ENCODE measurements at regions not wholly inside any gene's neighbourhood (a gene's known extent, or its start where the extent isn't known, plus 50 kb on each side); places are given as distances from the start of the nearest gene placed in this dataset.
"Not testable (repeated sequence)": the region's sequence is repeated elsewhere in the genome, so short reads cannot be mapped to it uniquely, and the experiment has no call there.

DNA sequence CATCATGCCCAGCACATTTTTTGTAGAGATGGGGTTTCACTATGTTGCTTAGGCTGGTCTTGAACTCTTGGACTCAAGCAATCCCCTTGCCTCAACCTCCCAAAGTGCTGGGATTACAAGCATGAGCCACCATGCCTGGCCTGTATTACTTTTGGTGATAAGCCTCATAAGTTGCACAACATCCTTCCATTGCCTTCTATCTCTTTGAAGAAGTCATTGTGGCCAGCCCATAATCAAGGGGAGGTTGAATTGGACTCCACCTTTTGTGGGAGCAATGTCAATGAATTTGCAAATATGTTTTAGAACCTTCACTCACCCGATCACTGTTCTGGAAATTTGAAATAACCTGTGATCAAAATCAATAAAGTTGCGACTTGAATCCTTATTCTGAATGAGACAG, 104.3 kb upstream of the CLINT1 start:
- H3K27me3 ChIP-seq (ENCODE audit: low read depth) = no peaks in the 10 kb centered on the region
- no peak overlapping the region for H3K4me3 ChIP-seq
- DNase-seq (ENCODE audit: low spot score in 2 of 2) = no peak
- H3K4me1 ChIP-seq = peaks cover 11% of the 10 kb centered on the region
- in situ Hi-C loops (cut with MboI; ENCODE audit: low sequenced_read_pairs) = no loop called here
- no peaks in the 10 kb centered on the region for H3K36me3 ChIP-seq (replicated peaks)
- no peaks in the 10 kb centered on the region for H3K9me3 ChIP-seq

DNA sequence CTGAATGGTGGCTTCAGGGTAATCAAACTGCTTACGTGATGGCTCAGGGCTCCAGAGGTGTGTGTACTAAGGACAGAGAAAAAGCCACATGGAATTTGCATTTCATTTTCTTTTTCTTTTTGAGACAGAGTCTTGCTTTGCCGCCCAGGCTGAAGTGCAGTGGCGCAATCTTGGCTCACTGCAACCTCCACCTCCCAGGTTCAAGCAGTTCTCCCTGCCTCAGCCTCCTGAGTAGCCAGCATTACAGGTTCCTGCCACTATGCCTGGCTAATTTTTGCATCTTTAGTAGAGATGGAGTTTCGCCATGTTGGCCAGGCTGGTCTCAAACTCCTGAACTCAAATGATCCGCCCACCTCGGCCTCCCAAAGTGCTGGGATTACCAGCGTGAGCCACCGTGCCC, 103.7 kb upstream of the CLINT1 start:
- DNase-seq (ENCODE audit: low spot score in 2 of 2); in situ Hi-C loops (cut with MboI; ENCODE audit: low sequenced_read_pairs); H3K36me3 ChIP-seq (replicated peaks); H3K9me3 ChIP-seq; H3K4me3 ChIP-seq; H3K27me3 ChIP-seq (ENCODE audit: low read depth): not testable (repeated sequence)
- peaks cover 11% of the 10 kb centered on the region for H3K4me1 ChIP-seq

DNA sequence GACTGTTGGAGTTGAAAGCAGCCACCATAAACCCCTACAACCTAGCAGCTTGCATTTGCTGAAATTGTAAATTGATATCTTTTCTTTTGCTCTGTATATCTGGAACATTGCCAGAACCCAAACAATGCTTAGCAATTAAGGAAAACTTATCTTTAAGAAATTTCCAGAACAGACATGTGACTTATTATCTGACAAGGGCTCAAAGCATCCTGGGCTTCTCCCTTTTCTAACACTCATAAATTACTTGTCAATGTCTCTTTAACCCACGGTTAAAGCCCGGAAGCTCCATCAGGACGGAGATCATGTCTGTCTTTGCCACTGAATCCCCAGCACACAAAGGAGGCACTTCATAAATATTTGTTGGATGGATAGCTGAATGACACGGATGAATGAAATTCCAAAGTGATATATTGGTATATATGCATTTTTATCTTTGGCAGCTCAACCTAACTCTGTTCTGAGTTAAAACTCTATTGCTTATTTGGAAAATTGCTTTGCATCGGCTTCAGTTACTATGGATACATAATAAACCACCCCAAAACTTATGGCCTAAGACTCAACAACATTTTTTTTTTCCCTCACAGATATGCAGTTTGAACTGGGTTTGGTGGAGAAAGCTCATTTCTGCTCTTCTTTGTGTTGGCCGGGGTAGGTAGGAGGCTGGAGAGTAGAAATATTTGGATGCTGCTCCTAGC, 103.1 kb upstream of the CLINT1 start:
- Histone ChIP-seq H3K36me3 (replicated peaks) (no peaks in the 10 kb centered on the region), H3K4me1 (peaks cover 11% of the 10 kb centered on the region), H3K9me3 (no peaks in the 10 kb centered on the region), H3K27me3 (ENCODE audit: low read depth) (no peaks in the 10 kb centered on the region), H3K4me3 (no peak overlapping the region)
- in situ Hi-C loops (cut with MboI; ENCODE audit: low sequenced_read_pairs) = no loop called here
- DNase-seq (ENCODE audit: low spot score in 2 of 2) = peak in 1 of 2 experiments; percentile 14

DNA sequence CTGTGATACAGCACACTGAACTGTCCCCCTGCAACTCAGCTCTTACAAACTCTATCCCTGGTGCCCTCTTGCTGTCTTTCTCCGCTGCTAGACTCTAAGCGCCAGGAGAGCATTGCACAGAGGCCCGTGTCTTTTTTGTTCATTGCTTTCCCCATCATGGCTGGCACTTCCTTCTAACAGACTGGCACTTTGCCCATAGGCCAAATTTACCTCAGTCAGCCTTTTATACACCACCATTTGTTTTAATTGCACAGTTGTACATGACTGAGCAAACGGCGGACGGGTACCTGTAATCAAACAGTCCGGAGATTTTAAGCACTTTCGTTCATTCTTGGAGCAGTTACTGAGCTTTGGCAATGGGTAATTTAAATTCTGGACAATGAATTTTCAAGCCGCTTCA, 102.2 kb upstream of the CLINT1 start:
- Histone ChIP-seq H3K9me3 (no peaks in the 10 kb centered on the region), H3K27me3 (ENCODE audit: low read depth) (no peaks in the 10 kb centered on the region), H3K4me3 (no peak overlapping the region), H3K36me3 (replicated peaks) (no peaks in the 10 kb centered on the region), H3K4me1 (peaks cover 11% of the 10 kb centered on the region)
- no peak for DNase-seq (ENCODE audit: low spot score in 2 of 2)
- in situ Hi-C loops (cut with MboI; ENCODE audit: low sequenced_read_pairs) = no loop called here

DNA sequence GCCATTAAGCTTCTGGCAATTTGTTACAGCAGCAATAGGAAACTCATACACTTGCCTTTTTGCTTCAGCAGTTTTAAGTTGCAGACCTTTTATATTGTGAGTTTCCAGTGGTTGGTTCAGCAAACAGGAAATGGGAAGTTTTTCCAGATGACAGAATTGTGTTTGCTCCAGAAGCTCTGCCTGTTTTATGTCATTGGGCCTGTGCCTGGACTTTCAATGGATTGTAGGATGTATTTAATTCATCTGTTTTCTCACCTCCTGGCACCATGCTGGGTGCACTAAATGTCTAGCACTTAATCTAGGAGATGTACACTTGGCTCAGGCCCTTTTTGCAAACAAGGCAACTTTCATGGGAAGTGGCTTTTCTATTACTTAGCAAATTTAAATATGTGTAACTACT, 100.4 kb upstream of the CLINT1 start:
- in situ Hi-C loops (cut with MboI; ENCODE audit: low sequenced_read_pairs) = no loop called here
- Histone ChIP-seq H3K36me3 (replicated peaks) (no peaks in the 10 kb centered on the region), H3K4me3 (no peak overlapping the region), H3K9me3 (no peaks in the 10 kb centered on the region), H3K27me3 (ENCODE audit: low read depth) (no peaks in the 10 kb centered on the region), H3K4me1 (peaks cover 4% of the 10 kb centered on the region)
- DNase-seq (ENCODE audit: low spot score in 2 of 2) = no peak

DNA sequence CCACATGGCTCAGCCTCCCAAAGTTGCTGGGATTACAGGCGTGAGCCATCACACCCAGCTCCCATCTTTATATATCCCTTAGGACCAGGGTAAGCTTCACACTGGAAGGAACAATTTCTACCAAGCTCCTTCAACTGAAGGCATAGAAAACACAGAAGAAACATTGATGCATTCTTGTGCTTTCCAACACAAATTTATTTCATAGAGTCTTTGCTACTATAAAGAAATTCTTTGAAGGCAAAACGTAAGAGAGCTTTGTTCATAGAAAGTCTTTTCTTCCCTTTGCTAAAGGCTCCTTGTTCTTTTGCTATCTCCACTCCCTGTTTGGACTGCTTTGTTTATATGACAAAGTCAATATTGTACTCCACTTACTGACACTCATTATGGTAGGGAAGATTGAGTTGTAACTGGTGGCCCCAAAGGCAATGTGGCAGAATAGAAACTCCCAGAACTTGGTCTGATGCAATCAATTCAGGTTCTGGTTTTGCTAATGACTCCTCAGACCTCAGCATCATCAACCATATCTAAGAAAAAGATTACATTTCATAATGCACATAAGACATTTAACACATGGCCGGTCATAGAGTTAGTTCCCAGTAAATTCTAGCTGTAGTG, 97.4 kb upstream of the CLINT1 start:
- Histone ChIP-seq H3K9me3 (no peaks in the 10 kb centered on the region), H3K4me1 (no peaks in the 10 kb centered on the region), H3K27me3 (ENCODE audit: low read depth) (no peaks in the 10 kb centered on the region), H3K4me3 (no peak overlapping the region), H3K36me3 (replicated peaks) (no peaks in the 10 kb centered on the region)
- no peak for DNase-seq (ENCODE audit: low spot score in 2 of 2)
- in situ Hi-C loops (cut with MboI; ENCODE audit: low sequenced_read_pairs) = no loop called here

DNA sequence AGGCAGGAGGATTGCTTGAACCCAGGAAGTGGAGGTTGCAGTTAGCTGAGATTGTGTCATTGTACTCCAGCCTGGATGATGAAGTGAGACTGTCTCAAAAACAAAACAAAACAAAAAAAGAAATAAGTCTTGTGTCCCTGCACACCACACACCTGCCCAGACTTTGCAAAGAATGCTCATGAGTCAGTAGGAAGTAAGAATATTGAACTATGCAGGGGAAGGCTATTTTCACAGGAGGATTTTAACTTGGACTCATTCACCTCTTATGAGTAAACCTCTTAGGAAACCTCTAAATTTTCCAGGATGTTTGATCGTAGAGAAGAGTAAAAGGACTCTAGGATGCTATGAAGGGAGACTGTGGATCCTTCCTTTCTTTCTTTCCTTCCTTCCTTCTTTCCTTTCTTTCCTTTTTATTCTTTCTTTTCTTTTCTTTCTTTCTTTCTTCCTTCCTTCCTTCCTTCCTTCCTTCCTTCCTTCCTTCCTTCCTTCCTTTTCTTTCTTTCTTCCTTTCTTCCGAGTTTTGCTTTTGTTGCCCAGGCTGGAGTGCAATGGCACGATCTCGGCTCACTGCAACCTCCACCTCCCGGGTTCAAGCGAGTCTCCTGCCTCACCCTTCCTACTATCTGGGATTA, 96.7 kb upstream of the CLINT1 start:
- in situ Hi-C loops (cut with MboI; ENCODE audit: low sequenced_read_pairs) = no loop called here
- no peak for DNase-seq (ENCODE audit: low spot score in 2 of 2)
- Histone ChIP-seq H3K9me3 (no peaks in the 10 kb centered on the region), H3K4me1 (no peaks in the 10 kb centered on the region), H3K27me3 (ENCODE audit: low read depth) (no peaks in the 10 kb centered on the region), H3K36me3 (replicated peaks) (no peaks in the 10 kb centered on the region), H3K4me3 (no peak overlapping the region)

DNA sequence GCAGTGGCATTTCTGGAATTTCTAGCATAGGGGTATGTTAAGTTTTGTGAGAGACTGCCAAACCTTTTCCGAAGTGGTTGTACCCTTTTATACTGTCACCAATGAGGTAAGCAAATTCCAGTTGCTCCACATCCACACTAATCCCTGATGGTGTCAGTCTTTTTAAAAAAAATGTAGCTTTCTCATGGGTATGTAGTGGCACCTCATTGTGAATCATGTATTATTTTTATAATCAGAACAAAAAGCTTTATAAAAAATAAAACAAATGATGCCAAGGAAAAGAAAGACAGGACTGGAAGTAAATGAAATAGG, 93.4 kb upstream of the CLINT1 start:
- Histone ChIP-seq H3K9me3 (no peaks in the 10 kb centered on the region), H3K4me3 (no peak overlapping the region), H3K27me3 (ENCODE audit: low read depth) (no peaks in the 10 kb centered on the region), H3K36me3 (replicated peaks) (no peaks in the 10 kb centered on the region), H3K4me1 (peaks cover 8% of the 10 kb centered on the region)
- DNase-seq (ENCODE audit: low spot score in 2 of 2) = no peak
- in situ Hi-C loops (cut with MboI; ENCODE audit: low sequenced_read_pairs) = no loop called here

DNA sequence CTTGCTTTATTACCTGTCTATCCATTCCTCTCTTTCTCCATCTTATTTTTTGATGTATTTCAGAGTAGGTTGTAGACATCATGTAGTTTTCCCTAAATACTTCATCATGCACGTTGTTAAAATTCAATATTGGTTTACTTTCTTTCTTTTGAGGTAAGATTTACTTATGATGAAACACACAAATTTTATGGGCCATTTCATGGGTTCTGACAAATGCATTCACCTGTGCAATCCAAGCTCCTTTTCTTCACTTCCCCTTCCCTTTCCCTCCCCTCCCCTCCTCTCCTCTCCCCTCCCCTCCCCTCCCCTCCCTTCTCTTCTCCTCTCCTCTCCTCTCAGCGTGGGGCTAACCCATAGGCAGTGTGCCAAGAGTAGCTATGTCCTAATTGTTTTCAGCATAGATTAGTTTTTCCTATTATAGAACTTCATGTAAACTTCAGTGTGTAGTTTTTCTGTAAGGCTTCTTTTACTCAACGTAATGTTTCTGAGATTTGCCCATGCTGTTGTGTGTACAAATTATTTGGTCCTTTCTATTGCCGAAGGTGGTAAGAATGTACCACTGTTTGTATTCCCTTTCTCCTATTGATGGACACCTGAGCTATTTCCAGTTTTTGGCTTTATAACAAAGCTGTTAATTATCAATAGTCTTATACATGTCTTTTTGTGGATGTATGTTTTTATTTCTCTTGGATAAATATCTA, 92.9 kb upstream of the CLINT1 start:
- H3K4me1 ChIP-seq = peaks cover 8% of the 10 kb centered on the region
- H3K27me3 ChIP-seq (ENCODE audit: low read depth) = no peaks in the 10 kb centered on the region
- in situ Hi-C loops (cut with MboI; ENCODE audit: low sequenced_read_pairs) = no loop called here
- H3K36me3 ChIP-seq (replicated peaks) = no peaks in the 10 kb centered on the region
- no peaks in the 10 kb centered on the region for H3K9me3 ChIP-seq
- no peak overlapping the region for H3K4me3 ChIP-seq
- no peak for DNase-seq (ENCODE audit: low spot score in 2 of 2)

DNA sequence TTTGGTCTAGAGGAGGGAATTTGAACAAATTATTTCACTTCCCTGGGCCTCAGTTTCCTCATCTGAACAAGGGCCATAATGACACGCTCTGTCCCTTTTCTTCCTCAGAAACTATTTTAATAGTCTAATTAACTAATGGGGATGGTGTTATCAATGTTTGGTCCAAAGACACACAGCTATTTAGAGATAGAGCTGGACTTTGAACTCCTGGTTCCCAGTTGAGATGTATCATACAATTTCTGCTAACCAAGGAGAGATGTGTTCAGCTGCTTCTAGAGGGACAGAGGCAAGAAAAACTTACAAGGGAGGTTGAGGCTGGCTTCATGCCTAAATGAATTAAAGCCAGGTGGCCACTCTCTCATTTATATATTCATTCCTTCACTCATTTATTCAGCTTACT, 90.6 kb upstream of the CLINT1 start:
- in situ Hi-C loops (cut with MboI; ENCODE audit: low sequenced_read_pairs) = no loop called here
- DNase-seq (ENCODE audit: low spot score in 2 of 2) = no peak

DNA sequence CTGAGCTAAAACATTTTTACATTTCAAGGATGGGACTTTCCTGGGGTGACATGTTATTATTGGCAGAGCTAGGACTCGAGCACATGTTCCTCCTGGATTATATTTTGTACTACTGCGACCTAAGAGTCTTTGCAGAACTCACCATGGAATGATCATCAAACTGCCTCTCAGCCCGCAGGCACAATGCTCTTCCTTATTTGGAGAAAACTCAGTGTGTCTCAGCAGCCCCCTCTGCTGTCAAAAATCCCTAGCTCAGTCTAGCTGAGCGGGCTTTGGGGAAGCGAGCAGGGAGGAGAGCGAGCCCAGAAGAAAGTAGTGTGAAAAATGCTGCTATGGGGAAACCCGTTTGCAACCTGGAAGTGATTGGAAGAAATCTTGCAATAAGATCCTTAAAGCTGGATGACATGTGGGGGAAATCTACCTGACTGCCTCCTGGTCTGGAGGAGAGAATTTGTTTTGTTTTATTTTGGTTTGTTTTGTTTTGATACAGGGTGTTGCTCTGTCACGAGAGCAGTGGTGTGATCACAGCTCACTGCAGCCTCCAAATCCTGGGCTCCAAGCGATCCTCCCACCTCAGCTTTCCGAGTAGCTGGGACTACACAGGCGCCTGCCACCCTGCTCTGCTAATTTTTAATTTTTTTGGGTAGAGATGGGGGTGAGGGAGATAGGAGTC, 89.9 kb upstream of the CLINT1 start:
- Histone ChIP-seq H3K4me3 (no peak overlapping the region), H3K36me3 (replicated peaks) (no peaks in the 10 kb centered on the region), H3K27me3 (ENCODE audit: low read depth) (no peaks in the 10 kb centered on the region), H3K9me3 (no peaks in the 10 kb centered on the region), H3K4me1 (peaks cover 17% of the 10 kb centered on the region)
- in situ Hi-C loops (cut with MboI; ENCODE audit: low sequenced_read_pairs) = no loop called here
- peak; percentile 89 to 94 for DNase-seq (ENCODE audit: low spot score in 2 of 2)

More for the DNA sequence above, 90.6 kb upstream of the CLINT1 start:
- no peaks in the 10 kb centered on the region for H3K36me3 ChIP-seq (replicated peaks)
- no peak overlapping the region for H3K4me3 ChIP-seq
- no peaks in the 10 kb centered on the region for H3K27me3 ChIP-seq (ENCODE audit: low read depth)
- H3K9me3 ChIP-seq = no peaks in the 10 kb centered on the region
- H3K4me1 ChIP-seq = peaks cover 13% of the 10 kb centered on the region

DNA sequence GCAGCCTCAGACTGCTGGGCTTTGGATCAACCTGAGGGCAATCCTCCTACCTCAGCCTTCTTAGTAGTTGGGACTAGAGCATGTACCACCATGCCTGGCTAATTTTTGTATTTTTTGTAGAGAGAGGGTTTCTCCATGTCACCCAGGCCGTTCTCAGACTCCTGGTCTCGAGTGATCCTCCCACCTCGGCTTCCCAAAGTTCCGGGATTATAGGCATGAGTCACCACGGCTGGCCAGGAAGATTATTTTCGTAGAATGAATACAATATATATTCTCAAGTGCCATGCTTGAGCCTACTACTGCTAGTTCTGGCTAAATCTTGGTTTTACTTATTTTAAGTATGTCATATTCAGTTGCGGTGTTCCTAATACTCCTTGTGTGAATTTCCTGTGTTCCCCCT, 88.2 kb upstream of the CLINT1 start:
- no peaks in the 10 kb centered on the region for H3K9me3 ChIP-seq
- DNase-seq (ENCODE audit: low spot score in 2 of 2) = no peak
- H3K27me3 ChIP-seq (ENCODE audit: low read depth) = no peaks in the 10 kb centered on the region
- in situ Hi-C loops (cut with MboI; ENCODE audit: low sequenced_read_pairs) = no loop called here
- peaks cover 21% of the 10 kb centered on the region for H3K4me1 ChIP-seq
- H3K4me3 ChIP-seq = no peak overlapping the region
- H3K36me3 ChIP-seq (replicated peaks) = no peaks in the 10 kb centered on the region

DNA sequence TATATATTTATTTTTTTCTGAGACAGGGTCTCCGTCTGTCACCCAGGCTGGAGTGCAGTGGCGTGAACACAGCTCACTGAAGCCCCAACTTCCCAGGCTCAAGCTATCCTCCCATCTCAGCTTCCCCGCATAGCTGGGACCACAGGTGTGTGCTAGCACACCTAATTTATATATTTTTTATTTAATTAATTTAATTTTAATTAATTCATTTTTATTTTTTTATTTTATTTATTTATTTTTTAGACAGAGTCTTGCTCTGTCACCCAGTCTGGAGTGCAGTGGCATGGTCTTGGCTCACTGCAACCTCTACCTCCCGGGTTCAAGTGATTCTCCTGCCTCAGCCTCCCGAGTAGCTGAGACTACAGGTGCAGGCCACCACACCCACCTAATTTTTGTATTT, 86.9 kb upstream of the CLINT1 start:
- peaks cover 21% of the 10 kb centered on the region for H3K4me1 ChIP-seq
- H3K36me3 ChIP-seq (replicated peaks); H3K4me3 ChIP-seq; in situ Hi-C loops (cut with MboI; ENCODE audit: low sequenced_read_pairs); DNase-seq (ENCODE audit: low spot score in 2 of 2); H3K9me3 ChIP-seq; H3K27me3 ChIP-seq (ENCODE audit: low read depth): not testable (repeated sequence)

DNA sequence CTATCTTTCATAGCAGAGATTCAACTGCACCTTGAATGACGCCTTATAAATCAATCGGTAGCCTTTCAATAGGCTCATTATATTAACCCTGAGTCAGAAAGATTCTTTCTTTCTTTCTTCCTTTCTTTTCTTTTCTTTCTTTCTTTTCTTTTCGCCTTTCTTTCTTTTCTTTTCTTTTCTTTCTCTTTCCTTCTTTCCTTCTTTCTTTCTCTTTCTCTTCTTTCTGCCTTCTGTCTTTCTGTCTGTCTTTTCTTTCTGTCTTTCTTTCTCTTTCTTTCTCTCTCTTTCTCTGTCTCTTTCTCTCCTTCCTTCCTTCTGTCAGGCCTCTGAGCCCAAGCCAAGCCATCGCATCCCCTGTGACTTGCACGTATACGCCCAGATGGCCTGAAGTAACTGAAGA, 86.0 kb upstream of the CLINT1 start:
- DNase-seq (ENCODE audit: low spot score in 2 of 2) = no peak
- Histone ChIP-seq H3K9me3 (no peaks in the 10 kb centered on the region), H3K4me3 (no peak overlapping the region), H3K4me1 (peaks cover 21% of the 10 kb centered on the region), H3K27me3 (ENCODE audit: low read depth) (no peaks in the 10 kb centered on the region), H3K36me3 (replicated peaks) (no peaks in the 10 kb centered on the region)
- in situ Hi-C loops (cut with MboI; ENCODE audit: low sequenced_read_pairs) = no loop called here
